ENCODE measurements at regions not wholly inside any gene's neighbourhood (a gene's known extent, or its start where the extent isn't known, plus 50 kb on each side); places are given as distances from the start of the nearest gene placed in this dataset.

GRCh38 chr1:55600242-55600641, 385.1 kb upstream of the USP24 start:
- no peak for TF ChIP-seq CTCF (conservative IDR thresholded peaks at IDR 0.05)
- no peak for DNase-seq
- no peaks in the 10 kb centered on the region for H3K4me1 Mint-ChIP-seq
- H3K9me3 Mint-ChIP-seq = peaks cover 12% of the 10 kb centered on the region
- no peak overlapping the region for H3K9ac ChIP-seq (ENCODE audit: extremely low read depth, low read length, poor library complexity, severe bottlenecking)
- H3K4me3 Mint-ChIP-seq = no peak overlapping the region
- peaks cover 15% of the 10 kb centered on the region for H3K27me3 ChIP-seq (ENCODE audit: control insufficient read depth, insufficient read depth, low read length, poor library complexity, severe bottlenecking)
- no peak overlapping the region for H3K27ac Mint-ChIP-seq
- H3K36me3 ChIP-seq (ENCODE audit: control insufficient read depth, insufficient read depth, low read length) = no peaks in the 10 kb centered on the region
- no peaks in the 10 kb centered on the region for H3K4me1 ChIP-seq (ENCODE audit: control insufficient read depth, insufficient read depth, low read length)
- no peak overlapping the region for H3K4me3 ChIP-seq (ENCODE audit: low read length)
- H3K9me3 ChIP-seq (ENCODE audit: control insufficient read depth, low read length) = peaks cover 4% of the 10 kb centered on the region
- no peaks in the 10 kb centered on the region for H3K36me3 Mint-ChIP-seq (ENCODE audit: low read depth)
- H3K27ac ChIP-seq (ENCODE audit: low read depth, low read length) = no peak overlapping the region
- peaks cover 38% of the 10 kb centered on the region for H3K27me3 Mint-ChIP-seq (ENCODE audit: insufficient read depth)

GRCh38 chr1:55597910-55598309, 382.7 kb upstream of the USP24 start:
- H3K36me3 ChIP-seq (ENCODE audit: control insufficient read depth, insufficient read depth, low read length) = no peaks in the 10 kb centered on the region
- Mint-ChIP-seq H3K4me3 (no peak overlapping the region), H3K9me3 (peaks cover 12% of the 10 kb centered on the region), H3K27me3 (ENCODE audit: insufficient read depth) (peaks cover 53% of the 10 kb centered on the region), H3K4me1 (peaks cover 8% of the 10 kb centered on the region), H3K27ac (no peak overlapping the region), H3K36me3 (ENCODE audit: low read depth) (no peaks in the 10 kb centered on the region)
- no peak for DNase-seq
- H3K9ac ChIP-seq (ENCODE audit: extremely low read depth, low read length, poor library complexity, severe bottlenecking) = no peak overlapping the region
- H3K27me3 ChIP-seq (ENCODE audit: control insufficient read depth, insufficient read depth, low read length, poor library complexity, severe bottlenecking) = peaks cover 39% of the 10 kb centered on the region
- H3K4me1 ChIP-seq (ENCODE audit: control insufficient read depth, insufficient read depth, low read length) = peaks cover 2% of the 10 kb centered on the region
- no peak overlapping the region for H3K27ac ChIP-seq (ENCODE audit: low read depth, low read length)
- H3K4me3 ChIP-seq (ENCODE audit: low read length) = no peak overlapping the region
- 82% methylated on average over 2 of the region's 2 CpGs; no CpG with 5 or more reads in 1 of the 2 experiments for WGBS, 2 experiments (ENCODE audit: insufficient coverage in 1 of 2, insufficient read length in 1 of 2)
- peaks cover 4% of the 10 kb centered on the region for H3K9me3 ChIP-seq (ENCODE audit: control insufficient read depth, low read length)
- no peak for TF ChIP-seq CTCF (conservative IDR thresholded peaks at IDR 0.05)

GRCh38 chr1:55594701-55595100, 379.5 kb upstream of the USP24 start:
- Mint-ChIP-seq H3K27me3 (ENCODE audit: insufficient read depth) (peaks cover 77% of the 10 kb centered on the region), H3K27ac (no peak overlapping the region), H3K36me3 (ENCODE audit: low read depth) (no peaks in the 10 kb centered on the region), H3K4me1 (peaks cover 10% of the 10 kb centered on the region), H3K9me3 (peaks cover 10% of the 10 kb centered on the region), H3K4me3 (no peak overlapping the region)
- Histone ChIP-seq H3K4me3 (ENCODE audit: low read length) (no peak overlapping the region), H3K27ac (ENCODE audit: low read depth, low read length) (no peak overlapping the region), H3K9me3 (ENCODE audit: control insufficient read depth, low read length) (peaks cover 4% of the 10 kb centered on the region), H3K9ac (ENCODE audit: extremely low read depth, low read length, poor library complexity, severe bottlenecking) (no peak overlapping the region), H3K27me3 (ENCODE audit: control insufficient read depth, insufficient read depth, low read length, poor library complexity, severe bottlenecking) (peaks cover 71% of the 10 kb centered on the region), H3K36me3 (ENCODE audit: control insufficient read depth, insufficient read depth, low read length) (no peaks in the 10 kb centered on the region), H3K4me1 (ENCODE audit: control insufficient read depth, insufficient read depth, low read length) (peaks cover 2% of the 10 kb centered on the region)
- no peak for TF ChIP-seq CTCF (conservative IDR thresholded peaks at IDR 0.05)
- no peak for DNase-seq
- 92 to 97% methylated on average over 3 to 4 of the region's 4 CpGs for WGBS, 2 experiments (ENCODE audit: insufficient coverage in 1 of 2, insufficient read length in 1 of 2)

Data from endodermal cell (in vitro differentiated cells).